ENCODE measurements at regions not wholly inside any gene's neighbourhood (a gene's known extent, or its start where the extent isn't known, plus 50 kb on each side); places are given as distances from the start of the nearest gene placed in this dataset.

- no peak for DNase-seq
- no peak overlapping the region for H3K4me3 Mint-ChIP-seq
- no peak overlapping the region for H3K4me2 ChIP-seq (replicated peaks; ENCODE audit: extremely low read depth, low read length, poor library complexity, severe bottlenecking)
- H3K36me3 Mint-ChIP-seq: peaks cover 0 to 3% of the 10 kb centered on the region in 2 donors
- peaks cover 0 to 2% (median 0%) of the 10 kb centered on the region in 3 donors for H3K27me3 Mint-ChIP-seq (ENCODE audit: low read depth in 3 of 3)
- H3K27ac Mint-ChIP-seq: no peak overlapping the region
- H4K20me1 ChIP-seq (ENCODE audit: insufficient read depth, low read length): no peaks in the 10 kb centered on the region
- H3K79me2 ChIP-seq (ENCODE audit: insufficient read depth, low read length): no peaks in the 10 kb centered on the region
- no peaks in the 10 kb centered on the region for H3K27me3 ChIP-seq (ENCODE audit: control insufficient read depth in 2 of 2, insufficient read depth in 2 of 2, low read length in 2 of 2)
- no peak overlapping the region for H3K9ac ChIP-seq (ENCODE audit: insufficient read depth, low read length, poor library complexity, severe bottlenecking)
- no CpG with 5 or more reads among the region's 3 CpGs for WGBS (ENCODE audit: insufficient coverage)
- no peaks in the 10 kb centered on the region for H3K9me3 ChIP-seq (replicated peaks in 1 of 2; ENCODE audit: control insufficient read depth in 1 of 2, insufficient read depth in 1 of 2, low read length in 2 of 2)
- peaks cover 3% of the 10 kb centered on the region for H3K4me1 Mint-ChIP-seq
- no peaks in the 10 kb centered on the region for H3K4me1 ChIP-seq (ENCODE audit: control insufficient read depth in 1 of 2, insufficient read depth in 2 of 2, low read length in 2 of 2)
- intact Hi-C loops (cut with micrococcal nuclease): no loop called here
- peaks cover 0 to 10% (median 5%) of the 10 kb centered on the region in 7 donors for H3K9me3 Mint-ChIP-seq
- no peaks in the 10 kb centered on the region for H3K36me3 ChIP-seq (replicated peaks in 1 of 2; ENCODE audit: control insufficient read depth in 1 of 2, insufficient read depth in 2 of 2, low read length in 2 of 2)
- TF ChIP-seq CTCF (IDR thresholded peaks at IDR 0.05): no peak
- H2AFZ ChIP-seq (ENCODE audit: insufficient read depth, low read depth, low read length, poor library complexity, severe bottlenecking): no peak overlapping the region
- H3K4me3 ChIP-seq (replicated peaks in 1 of 3; ENCODE audit: low read depth in 2 of 3, low read length in 3 of 3): no peak overlapping the region
- H3K27ac ChIP-seq (ENCODE audit: low read depth in 1 of 2, low read length in 2 of 2): no peak overlapping the region
Observed at GRCh38 chr2:195479407-195479806, 177.6 kb upstream of the SLC39A10 start.

- Histone ChIP-seq H3K4me1 (ENCODE audit: control insufficient read depth in 1 of 2, insufficient read depth in 2 of 2, low read length in 2 of 2) (no peaks in the 10 kb centered on the region), H2AFZ (ENCODE audit: insufficient read depth, low read depth, low read length, poor library complexity, severe bottlenecking) (no peak overlapping the region), H3K9ac (ENCODE audit: insufficient read depth, low read length, poor library complexity, severe bottlenecking) (no peak overlapping the region), H4K20me1 (ENCODE audit: insufficient read depth, low read length) (no peaks in the 10 kb centered on the region), H3K9me3 (replicated peaks in 1 of 2; ENCODE audit: control insufficient read depth in 1 of 2, insufficient read depth in 1 of 2, low read length in 2 of 2) (no peaks in the 10 kb centered on the region), H3K36me3 (replicated peaks in 1 of 2; ENCODE audit: control insufficient read depth in 1 of 2, insufficient read depth in 2 of 2, low read length in 2 of 2) (no peaks in the 10 kb centered on the region), H3K79me2 (ENCODE audit: insufficient read depth, low read length) (no peaks in the 10 kb centered on the region), H3K27ac (ENCODE audit: low read depth in 1 of 2, low read length in 2 of 2) (no peak overlapping the region), H3K4me3 (replicated peaks in 1 of 3; ENCODE audit: low read depth in 2 of 3, low read length in 3 of 3) (no peak overlapping the region), H3K27me3 (ENCODE audit: control insufficient read depth in 2 of 2, insufficient read depth in 2 of 2, low read length in 2 of 2) (no peaks in the 10 kb centered on the region), H3K4me2 (replicated peaks; ENCODE audit: extremely low read depth, low read length, poor library complexity, severe bottlenecking) (no peak overlapping the region)
- TF ChIP-seq CTCF (IDR thresholded peaks at IDR 0.05): no peak
- H3K9me3 Mint-ChIP-seq: peaks cover 0 to 10% (median 5%) of the 10 kb centered on the region in 7 donors
- H3K27me3 Mint-ChIP-seq (ENCODE audit: low read depth in 3 of 3): peaks cover 0 to 2% (median 2%) of the 10 kb centered on the region in 3 donors
- H3K36me3 Mint-ChIP-seq: peaks cover 0 to 3% of the 10 kb centered on the region in 2 donors
- intact Hi-C loops (cut with micrococcal nuclease): no loop called here
- no peak overlapping the region for H3K27ac Mint-ChIP-seq
- no peak for DNase-seq
- peaks cover 12% of the 10 kb centered on the region for H3K4me1 Mint-ChIP-seq
- no peak overlapping the region for H3K4me3 Mint-ChIP-seq
Observed at GRCh38 chr2:195477996-195478382, 179.0 kb upstream of the SLC39A10 start.

Data from CD14-positive monocyte (primary cell).